Neural cell (in vitro differentiated cells): ENCODE measurements at regions not wholly inside any gene's neighbourhood (a gene's known extent, or its start where the extent isn't known, plus 50 kb on each side); places are given as distances from the start of the nearest gene placed in this dataset.

Experiments
- H2AFZ ChIP-seq: fragments of 200-600, 300-800 bp; sonication (generic), shearing (Covaris generic); 2 replicates; pipeline ENCODE4 v1.6.0; 2014; ENCODE audit warnings: low read depth, mild to moderate bottlenecking, antibody characterized with exemption, low read length, moderate library complexity
- H3F3A ChIP-seq: fragments of 200-600 bp; shearing (Covaris generic); 2 replicates; pipeline ENCODE4 v1.6.1; 2016; ENCODE audit warnings: mild to moderate bottlenecking, moderate library complexity, mixed read lengths, antibody characterized with exemption, low read length; ENCODE audit not compliant: insufficient read depth, poor library complexity, severe bottlenecking
- H3K27ac ChIP-seq: fragments of 200-600, 300-800 bp; sonication (generic), shearing (Covaris generic); 2 replicates; pipeline ENCODE4 v1.5.1; 2014; ENCODE audit warnings: mild to moderate bottlenecking, low read length, moderate library complexity
- H3K27me3 ChIP-seq: fragments of 300-800, 200-600 bp; sonication (generic), shearing (Covaris generic); 2 replicates; pipeline ENCODE4 v1.6.0; 2014; ENCODE audit warnings: mild to moderate bottlenecking, low read depth, low read length, moderate library complexity; ENCODE audit not compliant: insufficient read depth
- H3K36me3 ChIP-seq: fragments of 300-800, 200-600 bp; sonication (generic), shearing (Covaris generic); 2 replicates; pipeline ENCODE4 v1.5.1; 2014; ENCODE audit warnings: mild to moderate bottlenecking, antibody characterized with exemption, low read length, moderate library complexity; ENCODE audit not compliant: insufficient read depth
- H3K4me2 ChIP-seq: fragments of 300-800, 200-600 bp; sonication (generic), shearing (Covaris generic); 2 replicates; pipeline ENCODE4 v1.6.0; 2014; ENCODE audit warnings: mild to moderate bottlenecking, low read length
- H3K4me3 ChIP-seq: fragments of 300-800, 200-600 bp; sonication (generic), shearing (Covaris generic); 2 replicates; pipeline ENCODE4 v1.5.1; 2014; ENCODE audit warnings: mild to moderate bottlenecking, low read length, moderate library complexity
- H3K79me2 ChIP-seq: fragments of 200-600 bp; shearing (Covaris generic); replicated peaks from 2 replicates; pipeline ENCODE4 v1.6.0; 2014; ENCODE audit warnings: mild to moderate bottlenecking, low read length, moderate library complexity; ENCODE audit not compliant: insufficient read depth
- H3K9ac ChIP-seq: fragments of 300-800, 200-600 bp; sonication (generic), shearing (Covaris generic); 2 replicates; pipeline ENCODE4 v1.6.1; 2016; ENCODE audit warnings: mild to moderate bottlenecking, low read length, mixed read lengths
- H3K9me2 ChIP-seq: fragments of 200-600 bp; shearing (Covaris generic); 2 replicates; pipeline ENCODE4 v1.6.1; 2016; ENCODE audit warnings: mild to moderate bottlenecking, low read length, mixed read lengths; ENCODE audit not compliant: insufficient read depth
- H3K9me3 ChIP-seq: fragments of 200-600, 300-800 bp; sonication (generic), shearing (Covaris generic); 2 replicates; pipeline ENCODE4 v1.6.1; 2016; ENCODE audit warnings: mild to moderate bottlenecking, mixed run types, low read length, moderate library complexity, mixed read lengths
- H4K20me1 ChIP-seq: fragments of 200-600 bp; shearing (Covaris generic); 2 replicates; pipeline ENCODE4 v1.6.1; 2016; ENCODE audit warnings: mild to moderate bottlenecking, mixed run types; ENCODE audit not compliant: insufficient read depth
- EP300 ChIP-seq: fragments of 450-650 bp; conservative IDR thresholded peaks from 2 replicates; pipeline ENCODE4 v1.6.1; 2014; ENCODE audit warnings: antibody characterized with exemption, mild to moderate bottlenecking, moderate library complexity; ENCODE audit not compliant: poor library complexity, severe bottlenecking
- EZH2 ChIP-seq: fragments of 200-600, 300-800 bp; shearing (Covaris generic), sonication (generic); IDR thresholded peaks from 2 replicates; pipeline ENCODE4 v1.6.1; 2014; ENCODE audit warnings: antibody characterized with exemption, low read length, borderline replicate concordance, mild to moderate bottlenecking; ENCODE audit not compliant: insufficient read depth, poor library complexity, severe bottlenecking
- MXI1 ChIP-seq: fragments of 450-650 bp; conservative IDR thresholded peaks from 2 replicates; pipeline ENCODE4 v1.6.1; 2014; ENCODE audit warnings: antibody characterized with exemption, mild to moderate bottlenecking; ENCODE audit not compliant: poor library complexity, severe bottlenecking
- POLR2AphosphoS5 ChIP-seq: IDR thresholded peaks from 2 replicates; pipeline ENCODE4 v1.6.1; 2012
- RAD21 ChIP-seq: fragments of 450-650 bp; conservative IDR thresholded peaks from 2 replicates; pipeline ENCODE4 v1.6.1; 2014; ENCODE audit warnings: antibody characterized with exemption, mild to moderate bottlenecking, moderate library complexity
- REST ChIP-seq: IDR thresholded peaks from 2 replicates; pipeline ENCODE4 v1.6.1; 2012; ENCODE audit warnings: borderline replicate concordance
- SMC3 ChIP-seq: fragments of 450-650 bp; conservative IDR thresholded peaks from 2 replicates; pipeline ENCODE4 v1.6.1; 2014; ENCODE audit warnings: antibody characterized with exemption, mild to moderate bottlenecking, moderate library complexity; ENCODE audit not compliant: poor library complexity
- TAF1 ChIP-seq: IDR thresholded peaks from 2 replicates; pipeline ENCODE4 v1.6.1; 2012; ENCODE audit warnings: low read depth
- TF ChIP-seq, protein P1 (sequence below): fragments of 450-650 bp; IDR thresholded peaks from 2 replicates; pipeline ENCODE4 v1.5.1; 2014; ENCODE audit warnings: antibody characterized with exemption, mild to moderate bottlenecking, moderate library complexity; ENCODE audit not compliant: poor library complexity, severe bottlenecking

GRCh38 chr15:31801152-31801551, 229.2 kb upstream of the CHRNA7 start:
- Histone ChIP-seq H3K36me3 (no peaks in the 10 kb centered on the region), H3K9ac (no peak overlapping the region), H3K9me2 (no peaks in the 10 kb centered on the region), H3K27ac (no peak overlapping the region), H3K4me2 (no peak overlapping the region), H3K9me3 (no peaks in the 10 kb centered on the region), H2AFZ (no peak overlapping the region), H3K27me3 (no peaks in the 10 kb centered on the region), H3K79me2 (no peaks in the 10 kb centered on the region), H3K4me3 (no peak overlapping the region), H3F3A (no peaks in the 10 kb centered on the region), H4K20me1 (no peaks in the 10 kb centered on the region)
- TF ChIP-seq REST = no peak
- no peak for TF ChIP-seq POLR2AphosphoS5
- TF ChIP-seq EP300 = no peak
- TF ChIP-seq RAD21 = no peak
- no peak for TF ChIP-seq TAF1
- TF ChIP-seq, protein P1, sequence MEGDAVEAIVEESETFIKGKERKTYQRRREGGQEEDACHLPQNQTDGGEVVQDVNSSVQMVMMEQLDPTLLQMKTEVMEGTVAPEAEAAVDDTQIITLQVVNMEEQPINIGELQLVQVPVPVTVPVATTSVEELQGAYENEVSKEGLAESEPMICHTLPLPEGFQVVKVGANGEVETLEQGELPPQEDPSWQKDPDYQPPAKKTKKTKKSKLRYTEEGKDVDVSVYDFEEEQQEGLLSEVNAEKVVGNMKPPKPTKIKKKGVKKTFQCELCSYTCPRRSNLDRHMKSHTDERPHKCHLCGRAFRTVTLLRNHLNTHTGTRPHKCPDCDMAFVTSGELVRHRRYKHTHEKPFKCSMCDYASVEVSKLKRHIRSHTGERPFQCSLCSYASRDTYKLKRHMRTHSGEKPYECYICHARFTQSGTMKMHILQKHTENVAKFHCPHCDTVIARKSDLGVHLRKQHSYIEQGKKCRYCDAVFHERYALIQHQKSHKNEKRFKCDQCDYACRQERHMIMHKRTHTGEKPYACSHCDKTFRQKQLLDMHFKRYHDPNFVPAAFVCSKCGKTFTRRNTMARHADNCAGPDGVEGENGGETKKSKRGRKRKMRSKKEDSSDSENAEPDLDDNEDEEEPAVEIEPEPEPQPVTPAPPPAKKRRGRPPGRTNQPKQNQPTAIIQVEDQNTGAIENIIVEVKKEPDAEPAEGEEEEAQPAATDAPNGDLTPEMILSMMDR = no peak
- no peak for TF ChIP-seq MXI1
- TF ChIP-seq SMC3 = no peak
- TF ChIP-seq EZH2 = no peak

GRCh38 chr15:31802761-31803160, 227.6 kb upstream of the CHRNA7 start:
- Histone ChIP-seq H3K9me3 (no peaks in the 10 kb centered on the region), H3K4me3 (no peak overlapping the region), H3K27ac (no peak overlapping the region), H3K4me2 (no peak overlapping the region), H3K36me3 (no peaks in the 10 kb centered on the region), H4K20me1 (no peaks in the 10 kb centered on the region), H2AFZ (no peak overlapping the region), H3K9me2 (no peaks in the 10 kb centered on the region), H3F3A (no peaks in the 10 kb centered on the region), H3K9ac (no peak overlapping the region), H3K79me2 (no peaks in the 10 kb centered on the region), H3K27me3 (no peaks in the 10 kb centered on the region)
- TF ChIP-seq TAF1 (no peak), POLR2AphosphoS5 (no peak), EP300 (no peak), EZH2 (no peak), RAD21 (no peak), REST (no peak), SMC3 (no peak), MXI1 (no peak)
- TF ChIP-seq, protein P1 = no peak
